Mammary epithelial cell (primary cell): ENCODE measurements at regions not wholly inside any gene's neighbourhood (a gene's known extent, or its start where the extent isn't known, plus 50 kb on each side); places are given as distances from the start of the nearest gene placed in this dataset.

Source experiments
- CTCF ChIP-seq, 2 donors: IDR thresholded peaks in 1 of 2; conservative IDR thresholded peaks in 1 of 2; 2 replicates each; pipeline ENCODE4 v1.5.1; 2011 to 2012; ENCODE audit warnings: inconsistent platforms in 2 of 2, low read length in 2 of 2, mild to moderate bottlenecking in 2 of 2, control low read depth in 1 of 2, low read depth in 1 of 2; ENCODE audit not compliant: insufficient read depth in 1 of 2; ENCODE audit errors: extremely low read depth in 1 of 2
- EZH2 ChIP-seq: IDR thresholded peaks from 2 replicates; pipeline ENCODE4 v1.6.1; 2012; ENCODE audit warnings: low read length, inconsistent platforms, borderline replicate concordance

DNA sequence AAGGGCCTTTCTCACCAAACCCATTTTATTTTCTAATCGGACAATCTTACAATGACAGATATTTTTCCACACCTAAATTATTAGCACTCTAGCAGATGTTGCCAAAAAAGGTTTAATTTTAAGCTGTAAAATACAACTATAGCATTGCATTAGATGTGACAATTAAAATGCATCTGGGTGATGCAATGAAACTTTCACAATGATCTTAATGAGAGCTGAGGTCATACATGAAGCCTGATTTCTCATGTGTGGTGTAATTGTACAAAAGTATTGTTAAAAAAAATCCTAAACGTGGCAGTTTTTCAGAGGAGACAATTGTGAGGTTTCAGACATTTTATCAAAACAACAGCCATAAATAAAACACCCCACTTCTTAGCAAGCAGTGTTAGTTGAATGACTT lies 606.0 kb downstream of the HDGFL1 start:
- TF ChIP-seq CTCF (conservative IDR thresholded peaks at IDR 0.05 in 1 of 2, IDR thresholded peaks at IDR 0.05 in 1 of 2; ENCODE audit: extremely low read depth in 1 of 2, insufficient read depth in 1 of 2, low read depth in 1 of 2, low read length in 2 of 2) = no peak
- no peak for TF ChIP-seq EZH2
